ENCODE measurements at regions not wholly inside any gene's neighbourhood (a gene's known extent, or its start where the extent isn't known, plus 50 kb on each side); places are given as distances from the start of the nearest gene placed in this dataset.

- WGBS (ENCODE audit: insufficient coverage): 65% methylated on average over 3 of the region's 3 CpGs
- H3K27ac Mint-ChIP-seq: no peak overlapping the region
- no peaks in the 10 kb centered on the region for H3K36me3 Mint-ChIP-seq
- no peaks in the 10 kb centered on the region for H3K36me3 ChIP-seq (ENCODE audit: control insufficient read depth, insufficient read depth, low read length)
- peaks cover 10 to 18% of the 10 kb centered on the region in 2 donors for H3K9me3 Mint-ChIP-seq
- H3K27me3 ChIP-seq (ENCODE audit: control insufficient read depth, insufficient read depth, low read length): no peaks in the 10 kb centered on the region
- intact Hi-C loops (cut with micrococcal nuclease): no loop called here
- ATAC-seq (no peak), DNase-seq (no peak)
- H3K4me3 Mint-ChIP-seq: no peak overlapping the region
- H3K27me3 Mint-ChIP-seq (ENCODE audit: low read depth in 2 of 2): no peaks in the 10 kb centered on the region
- no peak overlapping the region for H3K27ac ChIP-seq (ENCODE audit: low read length)
- no peaks in the 10 kb centered on the region for H3K4me1 Mint-ChIP-seq
- no peaks in the 10 kb centered on the region for H3K9me3 ChIP-seq (ENCODE audit: control insufficient read depth, insufficient read depth, low read length)
- no peak overlapping the region for H3K4me3 ChIP-seq (ENCODE audit: low read length)
- TF ChIP-seq CTCF (IDR thresholded peaks at IDR 0.05): no peak
- no peaks in the 10 kb centered on the region for H3K4me1 ChIP-seq (ENCODE audit: control insufficient read depth, insufficient read depth, low read length)
Measured at GRCh38 chr3:94460931-94461330, 398.1 kb downstream of the NSUN3 start.

- no peak overlapping the region for H3K27ac ChIP-seq (ENCODE audit: low read length)
- Mint-ChIP-seq H3K9me3 (peaks cover 7 to 20% of the 10 kb centered on the region in 2 donors), H3K27me3 (ENCODE audit: low read depth in 2 of 2) (no peaks in the 10 kb centered on the region), H3K4me3 (no peak overlapping the region), H3K4me1 (no peaks in the 10 kb centered on the region), H3K36me3 (no peaks in the 10 kb centered on the region), H3K27ac (no peak overlapping the region)
- H3K4me3 ChIP-seq (ENCODE audit: low read length): no peak overlapping the region
- ATAC-seq: no peak
- no peaks in the 10 kb centered on the region for H3K4me1 ChIP-seq (ENCODE audit: control insufficient read depth, insufficient read depth, low read length)
- H3K27me3 ChIP-seq (ENCODE audit: control insufficient read depth, insufficient read depth, low read length): no peaks in the 10 kb centered on the region
- no peak for DNase-seq
- no peaks in the 10 kb centered on the region for H3K9me3 ChIP-seq (ENCODE audit: control insufficient read depth, insufficient read depth, low read length)
- intact Hi-C loops (cut with micrococcal nuclease): no loop called here
- WGBS (ENCODE audit: insufficient coverage): 39% methylated on average over 2 of the region's 2 CpGs
- no peaks in the 10 kb centered on the region for H3K36me3 ChIP-seq (ENCODE audit: control insufficient read depth, insufficient read depth, low read length)
- TF ChIP-seq CTCF (IDR thresholded peaks at IDR 0.05): no peak
Measured at GRCh38 chr3:94462931-94463330, 400.1 kb downstream of the NSUN3 start.

GRCh38 chr3:94472511-94472910 lies 409.6 kb downstream of the NSUN3 start:
- no peaks in the 10 kb centered on the region for H3K36me3 ChIP-seq (ENCODE audit: control insufficient read depth, insufficient read depth, low read length)
- DNase-seq (no peak), ATAC-seq (no peak)
- Mint-ChIP-seq H3K4me3 (no peak overlapping the region), H3K4me1 (no peaks in the 10 kb centered on the region), H3K36me3 (no peaks in the 10 kb centered on the region), H3K27ac (no peak overlapping the region), H3K27me3 (ENCODE audit: low read depth in 2 of 2) (no peaks in the 10 kb centered on the region), H3K9me3 (peaks cover 9 to 12% of the 10 kb centered on the region in 2 donors)
- no peaks in the 10 kb centered on the region for H3K27me3 ChIP-seq (ENCODE audit: control insufficient read depth, insufficient read depth, low read length)
- intact Hi-C loops (cut with micrococcal nuclease): no loop called here
- peaks cover 19% of the 10 kb centered on the region for H3K9me3 ChIP-seq (ENCODE audit: control insufficient read depth, insufficient read depth, low read length)
- TF ChIP-seq CTCF (IDR thresholded peaks at IDR 0.05): no peak
- H3K27ac ChIP-seq (ENCODE audit: low read length): no peak overlapping the region
- no peaks in the 10 kb centered on the region for H3K4me1 ChIP-seq (ENCODE audit: control insufficient read depth, insufficient read depth, low read length)
- no peak overlapping the region for H3K4me3 ChIP-seq (ENCODE audit: low read length)

GRCh38 chr3:94481226-94481898 lies 418.5 kb downstream of the NSUN3 start:
- ATAC-seq (no peak), DNase-seq (no peak)
- 96% methylated on average over 3 of the region's 3 CpGs for WGBS (ENCODE audit: insufficient coverage)
- H3K4me3 Mint-ChIP-seq: no peak overlapping the region
- no peaks in the 10 kb centered on the region for H3K27me3 Mint-ChIP-seq (ENCODE audit: low read depth in 2 of 2)
- no peaks in the 10 kb centered on the region for H3K36me3 ChIP-seq (ENCODE audit: control insufficient read depth, insufficient read depth, low read length)
- H3K9me3 ChIP-seq (ENCODE audit: control insufficient read depth, insufficient read depth, low read length): peaks cover 3% of the 10 kb centered on the region
- H3K27ac Mint-ChIP-seq: no peak overlapping the region
- H3K9me3 Mint-ChIP-seq: peaks cover 2 to 10% of the 10 kb centered on the region in 2 donors
- no peaks in the 10 kb centered on the region for H3K27me3 ChIP-seq (ENCODE audit: control insufficient read depth, insufficient read depth, low read length)
- no peaks in the 10 kb centered on the region for H3K36me3 Mint-ChIP-seq
- no peaks in the 10 kb centered on the region for H3K4me1 ChIP-seq (ENCODE audit: control insufficient read depth, insufficient read depth, low read length)
- H3K4me3 ChIP-seq (ENCODE audit: low read length): no peak overlapping the region
- no peak for TF ChIP-seq CTCF (IDR thresholded peaks at IDR 0.05)
- no peaks in the 10 kb centered on the region for H3K4me1 Mint-ChIP-seq
- H3K27ac ChIP-seq (ENCODE audit: low read length): no peak overlapping the region
- intact Hi-C loops (cut with micrococcal nuclease): no loop called here

Measured in natural killer cell (primary cell).